ENCODE measurements at regions not wholly inside any gene's neighbourhood (a gene's known extent, or its start where the extent isn't known, plus 50 kb on each side); places are given as distances from the start of the nearest gene placed in this dataset.

- TF ChIP-seq, protein P1, sequence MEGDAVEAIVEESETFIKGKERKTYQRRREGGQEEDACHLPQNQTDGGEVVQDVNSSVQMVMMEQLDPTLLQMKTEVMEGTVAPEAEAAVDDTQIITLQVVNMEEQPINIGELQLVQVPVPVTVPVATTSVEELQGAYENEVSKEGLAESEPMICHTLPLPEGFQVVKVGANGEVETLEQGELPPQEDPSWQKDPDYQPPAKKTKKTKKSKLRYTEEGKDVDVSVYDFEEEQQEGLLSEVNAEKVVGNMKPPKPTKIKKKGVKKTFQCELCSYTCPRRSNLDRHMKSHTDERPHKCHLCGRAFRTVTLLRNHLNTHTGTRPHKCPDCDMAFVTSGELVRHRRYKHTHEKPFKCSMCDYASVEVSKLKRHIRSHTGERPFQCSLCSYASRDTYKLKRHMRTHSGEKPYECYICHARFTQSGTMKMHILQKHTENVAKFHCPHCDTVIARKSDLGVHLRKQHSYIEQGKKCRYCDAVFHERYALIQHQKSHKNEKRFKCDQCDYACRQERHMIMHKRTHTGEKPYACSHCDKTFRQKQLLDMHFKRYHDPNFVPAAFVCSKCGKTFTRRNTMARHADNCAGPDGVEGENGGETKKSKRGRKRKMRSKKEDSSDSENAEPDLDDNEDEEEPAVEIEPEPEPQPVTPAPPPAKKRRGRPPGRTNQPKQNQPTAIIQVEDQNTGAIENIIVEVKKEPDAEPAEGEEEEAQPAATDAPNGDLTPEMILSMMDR (IDR thresholded peaks at IDR 0.05), result no peak
- TF ChIP-seq POLR2A (IDR thresholded peaks at IDR 0.05) (no peak), EP300 (IDR thresholded peaks at IDR 0.05) (no peak)
These were observed 81.5 kb downstream of the BMP2 start for GRCh38 chr20:6848992-6849391.

Data from sigmoid colon (tissue), 4 donors.